GM12892 (cell line): ENCODE measurements at regions not wholly inside any gene's neighbourhood (a gene's known extent, or its start where the extent isn't known, plus 50 kb on each side); places are given as distances from the start of the nearest gene placed in this dataset.

Experiments used
- POLR2A ChIP-seq: IDR thresholded peaks from 2 replicates; pipeline ENCODE4 v1.6.1; 2011; ENCODE audit warnings: low read depth, low read length, control low read depth
- POLR2AphosphoS5 ChIP-seq: IDR thresholded peaks from 2 replicates; pipeline ENCODE4 v1.6.1; 2011; ENCODE audit warnings: low read depth, low read length, control low read depth
- TAF1 ChIP-seq: IDR thresholded peaks from 2 replicates; pipeline ENCODE4 v1.6.1; 2011; ENCODE audit warnings: low read depth, mild to moderate bottlenecking, control low read depth, low read length, borderline replicate concordance

GRCh38 chr2:59871830-59872229 is 681.6 kb downstream of the BCL11A start:
- TF ChIP-seq POLR2A (no peak), POLR2AphosphoS5 (no peak), TAF1 (no peak)
